GM18505 (cell line): ENCODE measurements at regions not wholly inside any gene's neighbourhood (a gene's known extent, or its start where the extent isn't known, plus 50 kb on each side); places are given as distances from the start of the nearest gene placed in this dataset.

ENCODE experiments used
- ATAC-seq: cut with Tn5 transposase; IDR thresholded peaks from one replicate; pipeline ENCODE4 v1.9.1; 2021; ENCODE audit not compliant: unreplicated experiment
- POLR2A ChIP-seq: IDR thresholded peaks from 4 replicates; pipeline ENCODE4 v1.6.1; 2011; ENCODE audit warnings: borderline replicate concordance; ENCODE audit not compliant: insufficient read depth, insufficient read length; ENCODE audit errors: extremely low read depth

GRCh38 chr13:104024416-104025170 lies 958.4 kb upstream of the SLC10A2 start:
- no peak for TF ChIP-seq POLR2A
- no peak for ATAC-seq

GRCh38 chr13:104021806-104022397 lies 955.7 kb upstream of the SLC10A2 start:
- ATAC-seq = no peak
- TF ChIP-seq POLR2A = no peak

GRCh38 chr13:104017317-104017716 lies 951.1 kb upstream of the SLC10A2 start:
- ATAC-seq = no peak
- TF ChIP-seq POLR2A = no peak

GRCh38 chr13:104015646-104016396 lies 949.6 kb upstream of the SLC10A2 start:
- ATAC-seq = no peak
- no peak for TF ChIP-seq POLR2A

- no peak for TF ChIP-seq POLR2A
- no peak for ATAC-seq
Observed at GRCh38 chr13:104014803-104015645, 948.8 kb upstream of the SLC10A2 start.

- TF ChIP-seq POLR2A = no peak
- ATAC-seq = no peak
Observed at GRCh38 chr13:104011505-104012241, 945.5 kb upstream of the SLC10A2 start.

- TF ChIP-seq POLR2A = no peak
- no peak for ATAC-seq
Observed at GRCh38 chr13:104008541-104009435, 942.6 kb upstream of the SLC10A2 start.

- TF ChIP-seq POLR2A = no peak
- no peak for ATAC-seq
Observed at GRCh38 chr13:104008075-104008474, 941.9 kb upstream of the SLC10A2 start.

GRCh38 chr13:104006625-104007075 lies 940.4 kb upstream of the SLC10A2 start:
- no peak for ATAC-seq
- no peak for TF ChIP-seq POLR2A

- ATAC-seq = no peak
- no peak for TF ChIP-seq POLR2A
Observed at GRCh38 chr13:104004572-104004971, 938.4 kb upstream of the SLC10A2 start.

- ATAC-seq = no peak
Observed at GRCh38 chr13:104002216-104002615, 936.0 kb upstream of the SLC10A2 start.

More at GRCh38 chr13:104002216-104002615, 936.0 kb upstream of the SLC10A2 start:
- no peak for TF ChIP-seq POLR2A
